HG02840 (cell line): ENCODE measurements at regions not wholly inside any gene's neighbourhood (a gene's known extent, or its start where the extent isn't known, plus 50 kb on each side); places are given as distances from the start of the nearest gene placed in this dataset.
A peak's percentile ranks its signal among the peaks of the same experiment; 100 is the strongest.
"Not testable (repeated sequence)": the region's sequence is repeated elsewhere in the genome, so short reads cannot be mapped to it uniquely, and the experiment has no call there.

Experiments used
- ATAC-seq: cut with Tn5 transposase; IDR thresholded peaks from one replicate; pipeline ENCODE4 v1.9.1; 2021; ENCODE audit warnings: mild to moderate bottlenecking, moderate library complexity, moderate number of reproducible peaks; ENCODE audit not compliant: unreplicated experiment, low FRiP score

DNA sequence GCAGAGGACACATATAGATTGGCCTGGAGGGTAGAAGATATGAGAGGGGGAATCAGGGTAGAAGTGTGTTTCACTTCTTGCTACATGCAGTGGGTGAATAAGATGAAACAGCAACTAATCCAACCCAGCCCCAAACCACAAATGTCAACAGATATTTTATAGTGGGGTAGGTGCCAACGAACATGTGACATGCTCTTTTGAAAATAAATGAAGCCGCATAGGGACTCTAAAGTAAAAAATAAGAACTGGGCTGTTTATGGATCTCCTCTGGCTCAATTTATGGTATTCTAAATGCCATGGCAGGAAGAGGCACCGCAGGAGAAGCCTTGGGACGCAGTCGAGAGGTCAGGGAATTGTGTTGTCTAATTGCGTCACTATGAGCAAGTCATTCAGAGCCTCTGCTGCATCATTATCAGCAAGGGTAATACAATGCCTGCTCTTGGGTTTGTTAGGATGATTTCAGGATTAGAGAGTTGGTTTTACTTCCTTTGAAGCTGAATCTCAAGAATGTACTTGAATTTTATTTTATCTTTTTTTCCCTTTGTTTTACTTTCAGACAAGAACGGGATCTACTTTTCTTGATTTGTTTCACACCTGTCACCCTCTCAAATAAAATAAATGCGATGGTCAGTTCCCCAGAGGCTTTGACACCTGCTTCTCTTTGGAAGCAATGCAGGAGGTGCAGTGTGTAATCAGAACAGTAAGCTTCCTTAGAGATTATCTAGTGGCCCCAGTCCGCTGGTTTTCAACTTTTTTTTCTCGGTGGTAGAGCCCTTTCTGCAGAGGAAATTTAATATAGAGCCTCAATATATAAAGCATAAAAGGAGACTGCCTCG is 375.6 kb upstream of the CLINT1 start:
- no peak for ATAC-seq

DNA sequence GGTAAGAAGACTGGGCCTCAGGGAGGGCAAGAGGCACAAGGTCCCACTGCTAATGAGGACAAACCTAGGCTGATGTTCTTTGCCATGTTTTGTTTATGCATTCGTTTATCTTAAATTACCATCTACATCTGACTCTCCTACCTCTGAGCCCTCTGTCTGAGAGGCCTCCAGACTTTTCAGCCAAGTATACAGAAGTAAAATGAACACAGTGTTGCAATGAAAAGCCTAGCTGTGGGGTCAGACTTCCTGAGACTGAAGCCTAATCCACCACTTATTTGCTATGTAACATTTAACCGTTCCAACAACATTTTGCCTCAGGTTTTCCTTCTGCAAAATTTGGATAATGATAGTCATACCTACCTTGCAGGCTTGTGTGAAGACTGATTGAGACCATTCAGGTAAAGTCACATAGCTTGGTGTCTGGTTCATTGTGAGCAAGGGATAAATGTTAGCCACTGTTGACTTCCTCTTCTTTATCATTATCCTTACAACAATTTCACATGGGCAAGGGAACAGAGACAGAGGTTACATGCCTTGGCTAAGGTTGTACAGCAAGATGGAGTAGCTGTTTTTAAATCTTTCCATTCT is 374.9 kb upstream of the CLINT1 start:
- no peak for ATAC-seq

DNA sequence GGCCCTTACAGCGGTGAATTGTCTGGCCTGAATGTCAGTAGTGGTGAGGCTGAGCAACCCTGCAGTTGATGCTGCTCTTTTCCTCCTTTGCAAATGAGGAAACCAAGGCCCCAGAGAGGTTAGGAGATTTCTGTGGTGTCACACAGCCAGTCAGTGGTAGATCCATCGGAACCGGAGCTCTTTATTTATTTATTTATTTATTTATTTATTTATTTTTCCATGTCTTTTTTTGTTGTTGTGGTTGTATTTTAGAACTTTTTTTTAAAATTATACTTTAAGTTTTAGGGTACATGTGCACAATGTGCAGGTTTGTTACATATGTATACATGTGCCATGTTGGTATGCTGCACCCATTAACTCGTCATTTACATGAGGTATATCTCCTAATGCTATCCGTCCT is 368.4 kb upstream of the CLINT1 start:
- ATAC-seq: not testable (repeated sequence)

DNA sequence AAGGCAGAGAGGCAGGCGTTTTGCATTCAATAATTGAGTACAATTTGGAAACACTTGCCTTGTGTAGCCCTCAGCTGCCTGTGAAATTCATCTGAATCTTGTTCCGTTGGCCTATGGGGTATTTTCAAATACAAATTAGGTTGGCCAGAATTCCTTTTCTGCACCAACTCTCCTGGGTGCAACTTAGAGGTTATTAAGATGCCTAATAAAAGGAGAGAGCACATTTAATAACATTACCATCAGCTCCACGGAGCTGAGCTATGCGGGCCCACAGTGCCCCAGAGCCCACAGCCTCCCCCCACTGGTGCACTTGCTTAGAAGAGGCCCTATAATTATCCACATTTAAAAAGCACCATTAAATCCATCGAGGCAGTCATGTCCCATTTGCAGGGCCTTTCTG is 367.6 kb upstream of the CLINT1 start:
- ATAC-seq: no peak

DNA sequence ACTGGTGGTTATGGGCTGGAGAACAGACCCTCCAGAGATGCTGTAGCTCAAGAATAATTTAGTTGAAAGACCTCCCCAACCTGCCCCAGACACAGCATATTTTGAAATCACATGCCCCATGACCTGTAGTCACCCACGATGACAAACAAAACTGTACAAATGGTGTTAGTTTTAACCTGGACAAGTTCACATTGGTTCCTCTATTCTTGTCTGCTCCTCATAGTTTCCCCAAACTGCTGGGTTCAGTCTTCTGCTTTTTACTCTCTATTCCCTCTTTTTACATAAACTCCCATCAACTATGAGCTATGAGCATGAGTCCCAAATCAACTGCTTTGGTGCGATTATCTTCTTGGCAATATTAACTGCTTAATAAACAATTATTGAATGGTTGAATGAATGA is 365.3 kb upstream of the CLINT1 start:
- ATAC-seq: no peak

DNA sequence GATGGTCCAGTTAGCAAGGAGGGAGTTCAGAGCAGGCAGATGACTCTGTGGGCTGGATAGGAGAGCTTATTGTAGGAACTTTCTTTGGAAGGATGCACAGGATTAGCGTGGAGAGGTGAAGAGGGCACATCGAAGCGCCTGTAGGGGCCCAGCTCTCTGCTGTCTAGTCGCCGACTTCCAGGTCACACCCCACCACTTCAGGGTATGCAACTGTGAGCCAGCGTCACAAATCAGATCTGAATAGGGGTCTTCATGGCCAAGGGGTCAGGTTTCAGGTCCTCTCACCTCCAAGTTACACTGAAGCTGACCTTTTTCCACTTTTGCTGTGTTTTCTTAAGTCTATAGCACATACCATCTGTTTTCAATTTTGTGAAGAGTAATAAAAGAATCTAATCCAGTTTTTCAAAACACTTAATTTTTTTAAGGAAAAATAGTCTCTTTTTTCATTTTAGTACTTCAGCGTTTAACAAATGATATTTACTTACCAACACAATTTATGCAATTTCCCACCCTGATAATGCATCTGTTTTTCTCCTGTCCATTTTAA is 364.2 kb upstream of the CLINT1 start:
- ATAC-seq: no peak

DNA sequence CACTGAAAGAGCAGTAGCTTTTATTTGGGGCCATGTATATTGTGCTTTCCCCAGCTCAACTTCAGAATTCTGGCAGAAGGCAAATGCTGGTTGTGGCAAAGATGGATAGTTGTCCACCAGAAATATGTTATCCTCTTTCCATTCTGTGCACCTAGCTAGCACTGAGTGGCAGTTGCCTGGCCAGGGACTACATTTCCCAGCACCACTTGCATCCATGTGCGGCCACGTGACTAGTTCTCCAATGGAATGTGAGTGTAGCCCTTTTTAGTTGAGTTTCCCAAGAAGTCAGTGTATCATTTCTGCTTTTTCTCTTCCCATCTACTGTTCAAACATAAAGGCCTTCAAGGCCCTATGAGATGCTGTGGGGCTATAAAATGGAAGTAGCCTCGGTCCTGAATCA is 354.0 kb upstream of the CLINT1 start:
- ATAC-seq: no peak

DNA sequence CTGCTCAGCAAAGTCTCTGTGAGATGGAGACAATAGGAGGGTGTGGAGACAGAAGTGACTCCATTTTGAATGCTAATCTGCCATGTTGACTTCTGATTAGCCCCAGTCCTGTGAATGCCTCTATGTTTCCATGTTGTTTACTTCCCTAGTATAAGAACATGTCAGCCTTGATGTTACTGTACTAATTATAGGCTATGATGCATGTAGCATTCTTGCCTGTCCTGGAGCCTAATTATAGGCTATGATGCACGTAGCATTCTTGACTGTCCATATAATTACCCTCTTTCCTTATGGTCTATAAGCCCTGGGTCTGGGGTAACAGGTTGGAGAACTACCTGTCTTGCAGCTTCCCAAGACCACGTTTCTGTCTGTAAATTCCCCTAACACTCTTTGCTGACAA is 353.3 kb upstream of the CLINT1 start:
- ATAC-seq: no peak

DNA sequence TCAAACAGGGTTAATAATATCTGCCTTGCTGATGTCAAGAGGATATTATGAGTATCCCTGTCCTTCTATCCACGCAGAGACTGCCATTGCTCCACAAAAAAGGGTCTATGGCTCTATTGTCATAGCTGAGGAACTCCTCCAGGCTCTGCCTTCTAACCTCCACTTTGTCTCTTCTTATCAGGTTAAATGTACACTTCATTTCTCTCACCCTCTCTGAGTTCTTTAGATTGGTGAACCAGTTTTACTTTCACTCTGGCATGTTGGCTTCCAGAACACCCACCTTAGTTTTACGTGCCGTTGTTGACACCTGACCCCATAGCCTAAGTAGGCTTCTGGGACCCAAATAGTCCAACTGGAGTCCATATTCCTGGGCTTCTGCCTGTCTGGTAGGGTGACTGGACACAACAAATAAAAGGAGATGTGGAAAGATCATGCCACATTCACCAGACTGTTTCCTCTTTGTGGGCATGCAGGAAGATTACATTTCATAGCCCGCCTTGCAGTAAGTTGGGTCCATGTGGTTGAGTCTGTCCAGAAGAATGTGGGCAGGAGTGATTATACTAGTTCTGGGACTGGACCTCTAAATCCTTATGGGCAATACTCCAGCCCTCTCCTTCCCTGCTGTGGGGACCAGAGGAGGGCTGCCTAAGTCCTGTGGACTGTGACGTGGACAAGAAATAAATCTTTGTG is 350.4 kb upstream of the CLINT1 start:
- no peak for ATAC-seq

DNA sequence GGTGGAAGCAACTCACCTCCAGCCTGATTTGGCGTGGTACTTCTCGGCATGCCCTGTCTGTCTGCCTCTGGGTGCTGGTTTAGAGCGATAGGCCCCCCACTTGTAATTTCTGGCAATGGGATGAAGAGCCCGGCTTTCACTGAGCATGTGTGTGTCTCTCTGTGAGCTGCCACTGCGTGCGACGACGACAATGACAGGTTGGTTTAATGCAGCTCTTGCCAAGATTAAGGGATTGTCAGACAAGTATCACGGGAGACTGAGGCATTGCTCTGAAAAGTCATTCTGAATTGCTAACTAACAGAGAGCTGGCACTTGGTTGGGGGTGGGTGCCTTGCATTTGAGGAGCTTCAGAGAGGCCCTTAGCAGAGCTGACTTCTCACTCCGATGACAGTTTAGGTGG is 348.8 kb upstream of the CLINT1 start:
- ATAC-seq: no peak

DNA sequence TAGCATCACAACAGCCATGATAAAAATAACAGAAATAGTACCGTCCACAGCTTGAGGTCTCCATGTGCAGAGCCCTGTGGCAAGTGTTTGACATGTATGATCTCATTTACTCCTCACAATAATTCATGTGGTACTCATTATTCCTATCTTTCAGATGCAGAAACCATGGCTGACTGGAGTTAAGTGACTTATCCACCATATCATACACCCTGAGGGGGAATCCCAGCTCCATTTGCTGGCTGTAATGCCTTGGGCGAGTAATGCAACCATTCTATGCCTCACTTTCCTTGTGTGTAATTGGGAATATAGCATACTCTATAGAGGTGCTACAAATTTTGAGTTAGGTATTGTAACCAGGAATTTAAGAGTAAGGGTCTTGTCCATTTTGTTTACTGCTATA is 347.0 kb upstream of the CLINT1 start:
- ATAC-seq: no peak

DNA sequence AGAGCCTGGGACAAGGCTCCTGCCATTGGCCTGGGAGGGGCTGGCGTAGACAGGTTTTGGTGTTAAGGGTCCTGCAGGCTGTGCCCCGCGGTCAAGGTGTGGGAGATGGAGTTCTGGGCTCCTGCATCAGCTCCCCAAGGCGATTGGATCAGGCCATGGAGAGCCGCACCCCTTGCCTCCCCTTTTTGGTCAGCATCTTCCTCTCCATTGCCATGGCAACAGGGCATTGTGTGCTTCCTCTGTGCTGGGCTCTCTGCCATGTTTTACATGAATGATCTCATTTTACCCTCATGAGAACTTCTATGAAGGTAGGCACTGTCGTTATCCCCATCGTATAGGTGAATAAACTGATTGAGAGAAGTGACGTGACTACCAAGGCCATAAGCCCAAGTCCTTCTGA is 344.3 kb upstream of the CLINT1 start:
- ATAC-seq: no peak

DNA sequence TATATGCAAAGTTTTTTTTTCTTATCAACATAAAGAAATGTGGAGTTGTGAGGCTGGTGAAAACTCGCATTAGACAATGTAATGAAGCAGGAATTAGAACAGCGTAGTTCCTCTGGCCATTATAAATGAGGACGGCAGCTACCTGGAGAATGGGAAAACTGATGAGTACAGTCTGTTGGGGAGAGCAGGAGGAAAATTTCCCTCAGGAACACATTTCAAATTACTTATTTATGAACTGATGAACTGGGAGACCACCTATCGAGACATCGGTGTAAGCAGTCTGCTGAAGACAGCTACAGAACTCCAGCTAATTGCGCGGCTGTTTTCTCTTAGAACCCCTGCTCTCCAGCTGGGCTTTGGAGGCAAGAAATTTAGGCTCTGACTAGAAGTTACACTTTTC is 343.9 kb upstream of the CLINT1 start:
- no peak for ATAC-seq

DNA sequence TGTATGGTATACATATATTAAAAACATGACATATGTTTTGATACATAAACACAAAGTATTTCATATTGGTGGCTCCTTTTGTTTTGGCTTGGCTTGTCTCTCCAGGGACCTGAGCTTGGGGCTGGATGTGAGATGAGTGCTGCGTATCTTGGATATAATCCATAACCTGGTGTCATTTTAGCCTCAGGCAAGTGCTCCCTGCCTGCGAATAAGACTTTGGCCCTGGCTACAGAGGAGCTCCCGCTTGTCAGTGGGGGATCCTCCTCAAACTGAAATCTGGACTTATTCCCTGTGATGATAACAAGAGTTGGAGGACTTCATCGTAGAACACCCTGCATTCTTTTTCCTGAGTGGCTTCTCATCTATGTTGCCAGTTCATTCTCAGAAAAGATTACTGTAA is 341.7 kb upstream of the CLINT1 start:
- no peak for ATAC-seq

DNA sequence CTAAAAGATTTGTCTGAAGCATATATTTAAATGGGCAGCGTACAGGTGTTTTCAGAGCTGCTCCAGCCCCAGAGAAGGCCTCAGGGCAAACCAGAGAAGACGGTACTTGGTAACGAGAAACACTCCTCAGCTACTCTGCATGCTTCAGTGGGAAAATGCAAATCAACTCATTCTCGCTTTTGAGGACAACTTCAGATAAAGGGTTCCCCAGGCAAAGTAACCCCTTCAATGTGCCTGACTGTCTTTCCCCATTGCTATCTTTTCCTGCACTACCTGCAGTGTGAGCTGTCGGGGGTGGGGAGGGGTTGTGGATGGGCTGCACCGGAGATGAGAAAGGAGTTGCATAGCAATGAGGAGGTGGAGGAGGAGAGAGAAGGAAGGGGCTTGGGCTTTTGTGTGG is 339.7 kb upstream of the CLINT1 start:
- ATAC-seq: peak; percentile 97

DNA sequence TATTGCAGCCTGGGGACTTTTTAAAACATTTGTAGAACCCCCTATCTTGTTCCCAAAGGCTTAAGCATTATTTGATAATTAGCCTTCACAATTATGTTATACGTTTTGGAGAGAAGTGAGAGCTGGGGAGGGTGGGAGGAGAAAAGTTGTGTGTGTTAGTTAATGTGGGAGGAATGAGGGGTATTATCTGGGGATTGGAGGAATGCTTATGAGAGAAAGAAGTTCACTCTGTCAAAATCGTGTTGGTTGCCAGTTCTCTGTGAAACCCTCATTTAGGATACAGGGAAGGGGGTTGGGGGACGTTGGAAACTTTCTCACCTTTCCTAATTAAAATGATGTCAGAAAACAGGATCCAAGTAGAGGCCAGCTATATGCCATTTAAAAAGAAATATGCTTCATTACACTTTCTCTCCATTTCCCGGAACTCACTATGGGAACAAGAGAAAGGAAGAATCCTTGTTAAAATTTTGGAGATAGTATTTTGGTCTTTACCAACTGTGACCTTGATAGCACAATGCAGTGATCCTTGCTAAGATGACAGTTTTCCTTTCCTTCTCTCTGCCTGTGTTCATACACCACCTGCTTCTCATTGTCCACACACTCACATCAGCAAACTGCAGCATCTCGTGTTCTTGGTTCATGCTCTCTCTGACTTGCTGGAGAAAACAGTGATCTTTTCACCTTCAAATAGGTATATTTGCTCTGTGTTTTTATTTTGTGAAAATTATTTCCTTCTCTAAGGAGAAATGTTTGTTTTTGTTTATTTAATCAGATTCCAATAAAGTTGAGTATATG is 336.7 kb upstream of the CLINT1 start:
- no peak for ATAC-seq

DNA sequence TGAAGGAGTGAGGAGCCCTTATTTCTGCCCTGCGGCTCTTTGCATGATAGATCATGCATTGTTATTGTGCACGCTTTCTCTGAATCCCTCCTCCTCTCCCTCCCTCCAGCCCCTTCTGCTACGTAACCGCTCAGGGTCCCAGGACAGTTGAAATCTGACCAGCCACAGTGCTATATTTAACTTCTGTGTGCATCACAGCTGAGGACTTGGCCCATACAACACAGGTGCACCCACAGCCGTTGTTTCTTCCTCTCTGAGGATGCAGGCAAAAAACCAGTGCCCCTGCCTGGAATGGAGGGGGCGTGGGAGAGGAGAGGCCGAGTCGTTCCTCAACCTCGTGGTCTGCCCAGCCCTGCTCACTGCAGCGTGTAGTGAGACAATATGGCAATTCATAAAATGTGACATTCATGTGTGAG is 335.6 kb upstream of the CLINT1 start:
- ATAC-seq: no peak

DNA sequence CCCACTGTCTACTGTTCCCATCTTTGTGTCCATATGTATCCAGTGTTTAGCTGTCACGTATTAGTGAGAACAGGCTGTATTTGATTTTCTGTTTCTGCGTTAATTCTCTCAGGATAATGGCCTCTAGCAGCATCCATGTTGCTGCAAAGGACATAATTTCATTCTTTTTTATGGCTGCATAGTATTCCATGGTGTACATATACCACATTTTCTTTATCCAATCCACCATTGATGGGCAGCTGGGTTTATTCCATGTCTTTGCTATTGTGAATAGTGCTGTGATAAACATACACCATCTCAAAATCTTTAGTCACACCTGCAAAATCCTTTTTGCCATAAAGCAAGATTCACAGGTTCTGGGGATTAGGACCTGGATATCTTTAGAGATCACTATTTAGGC is 334.4 kb upstream of the CLINT1 start:
- ATAC-seq: not testable (repeated sequence)

DNA sequence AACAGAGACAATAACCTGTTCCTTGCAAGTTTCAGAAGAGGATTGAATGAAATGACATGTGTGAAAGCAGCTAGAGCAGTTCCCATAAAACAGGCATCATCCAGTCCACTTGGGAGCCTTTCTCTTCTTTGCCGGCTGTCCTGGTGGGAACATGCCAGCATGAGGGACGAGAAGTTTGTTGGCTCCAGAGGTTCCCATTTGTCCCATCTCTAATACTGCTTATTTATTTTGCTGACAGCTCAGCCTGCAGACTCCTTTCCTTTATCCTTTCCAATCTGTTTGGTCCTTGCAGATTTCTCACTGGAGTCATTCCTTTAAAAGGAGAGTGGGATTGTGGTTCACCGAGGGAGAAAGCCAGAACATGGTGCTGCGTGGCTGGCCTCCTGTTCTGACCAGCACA is 321.5 kb upstream of the CLINT1 start:
- no peak for ATAC-seq

DNA sequence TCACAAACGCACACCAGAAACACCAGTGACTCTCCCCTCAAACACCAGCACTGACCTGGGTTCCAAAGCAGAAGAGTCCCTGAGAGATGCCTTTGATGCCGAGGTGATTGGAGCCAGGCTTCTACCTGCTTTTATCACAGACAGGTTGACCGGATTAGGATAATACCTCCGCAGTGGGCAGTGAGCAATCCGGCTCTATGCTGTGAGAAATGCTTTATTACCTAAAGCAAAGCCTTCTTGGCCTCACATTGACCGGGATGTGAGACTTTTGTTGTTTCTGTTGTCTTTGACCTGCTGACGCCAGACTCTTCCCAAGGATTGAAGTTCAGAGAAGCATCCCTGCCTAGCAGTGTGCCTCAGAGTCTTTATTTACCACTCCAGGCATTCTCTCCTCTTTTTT is 320.3 kb upstream of the CLINT1 start:
- no peak for ATAC-seq

DNA sequence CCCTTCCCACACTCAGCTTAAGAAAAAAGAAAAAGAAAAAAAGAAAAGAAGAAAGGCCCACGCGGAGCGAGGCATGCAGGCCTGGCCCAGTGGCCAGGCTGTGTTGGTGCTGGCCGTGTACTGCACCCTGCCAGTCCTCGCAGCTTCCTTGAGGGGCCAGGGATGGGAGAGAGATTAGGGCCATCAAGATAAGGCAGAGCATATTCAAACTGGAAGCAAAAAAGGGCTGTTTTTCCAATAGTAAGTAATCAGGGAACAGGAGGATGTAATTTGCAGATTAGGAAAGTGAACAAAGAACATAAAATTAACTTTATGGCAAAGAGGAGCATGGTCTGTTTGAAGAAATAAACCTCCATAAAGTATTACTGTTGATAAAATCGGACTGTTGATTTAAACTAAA is 319.6 kb upstream of the CLINT1 start:
- no peak for ATAC-seq
